GM12891 (cell line): ENCODE measurements at regions not wholly inside any gene's neighbourhood (a gene's known extent, or its start where the extent isn't known, plus 50 kb on each side); places are given as distances from the start of the nearest gene placed in this dataset.

Source experiments
- DNase-seq: peaks from one replicate; pipeline ENCODE4 v3.0.0; 2011; ENCODE audit warnings: low spot score; ENCODE audit not compliant: insufficient read length
- FAIRE-seq: peaks from 2 replicates; lab custom pipeline; 2011; peaks lifted over from hg19 to GRCh38; lab: Jason Lieb, UNC
- PAX5 ChIP-seq: IDR thresholded peaks from 2 replicates; pipeline ENCODE4 v1.6.1; 2011; ENCODE audit warnings: low read length, moderate library complexity, mild to moderate bottlenecking; ENCODE audit not compliant: insufficient read depth, severe bottlenecking
- POLR2A ChIP-seq: IDR thresholded peaks from 2 replicates; pipeline ENCODE4 v1.6.1; 2011; ENCODE audit warnings: low read depth, low read length, control low read depth
- POLR2AphosphoS5 ChIP-seq: IDR thresholded peaks from 2 replicates; pipeline ENCODE4 v1.6.1; 2011; ENCODE audit warnings: low read depth, low read length, control low read depth
- POU2F2 ChIP-seq: IDR thresholded peaks from 2 replicates; pipeline ENCODE4 v1.6.1; 2011; ENCODE audit warnings: low read depth, mild to moderate bottlenecking, control low read depth, low read length, moderate library complexity
- SPI1 ChIP-seq: IDR thresholded peaks from 2 replicates; pipeline ENCODE4 v1.6.1; 2011; ENCODE audit warnings: low read depth, low read length, control low read depth
- TAF1 ChIP-seq: IDR thresholded peaks from 2 replicates; pipeline ENCODE4 v1.6.1; 2011; ENCODE audit warnings: low read depth, low read length, control low read depth

DNA sequence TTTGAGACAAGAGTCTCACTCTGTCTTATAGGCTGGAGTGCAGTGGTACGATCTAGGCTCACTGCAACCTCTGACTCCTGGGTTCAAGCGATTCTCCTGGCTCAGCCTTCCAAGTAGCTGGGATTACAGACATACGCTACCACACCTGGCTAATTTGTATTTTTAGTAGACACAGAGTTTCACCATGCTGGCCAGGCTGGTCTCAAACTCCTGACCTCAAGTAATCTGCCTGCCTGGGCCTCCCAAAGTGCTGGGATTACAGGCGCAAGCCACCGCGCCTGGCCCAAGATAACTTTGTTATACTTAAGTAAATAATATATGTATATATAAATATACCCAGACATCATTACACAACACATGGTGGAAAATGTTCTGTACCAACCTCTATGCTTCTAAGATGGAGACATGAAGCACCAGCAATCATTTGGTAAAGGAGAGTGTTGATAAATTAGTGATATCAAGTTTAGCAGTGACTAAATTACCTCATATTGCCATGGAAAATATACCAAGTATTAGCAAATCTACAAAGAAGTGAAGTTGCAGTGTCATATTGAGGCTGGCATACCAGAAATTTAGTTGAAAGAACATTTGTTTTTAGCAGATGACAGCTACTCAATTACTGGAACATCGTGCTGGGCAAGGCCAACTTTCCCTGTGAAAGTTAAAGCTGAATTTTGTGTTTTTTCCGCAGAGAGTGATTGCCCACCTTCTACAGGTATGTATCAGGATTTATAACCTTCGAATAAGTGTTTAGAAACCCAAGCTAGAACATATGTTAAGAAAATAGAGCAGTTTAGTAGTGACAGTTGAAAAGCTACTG, 177.7 kb downstream of the MYCN start:
- DNase-seq (no peak), FAIRE-seq (no peak)
- no peak for TF ChIP-seq TAF1

- DNase-seq (no peak), FAIRE-seq (no peak)
- no peak for TF ChIP-seq POLR2A
- no peak for TF ChIP-seq POLR2AphosphoS5
- no peak for TF ChIP-seq PAX5
- TF ChIP-seq POU2F2 = no peak
- no peak for TF ChIP-seq TAF1
- TF ChIP-seq SPI1 = no peak
Observed at GRCh38 chr2:16117021-16117700, 176.8 kb downstream of the MYCN start.

DNA sequence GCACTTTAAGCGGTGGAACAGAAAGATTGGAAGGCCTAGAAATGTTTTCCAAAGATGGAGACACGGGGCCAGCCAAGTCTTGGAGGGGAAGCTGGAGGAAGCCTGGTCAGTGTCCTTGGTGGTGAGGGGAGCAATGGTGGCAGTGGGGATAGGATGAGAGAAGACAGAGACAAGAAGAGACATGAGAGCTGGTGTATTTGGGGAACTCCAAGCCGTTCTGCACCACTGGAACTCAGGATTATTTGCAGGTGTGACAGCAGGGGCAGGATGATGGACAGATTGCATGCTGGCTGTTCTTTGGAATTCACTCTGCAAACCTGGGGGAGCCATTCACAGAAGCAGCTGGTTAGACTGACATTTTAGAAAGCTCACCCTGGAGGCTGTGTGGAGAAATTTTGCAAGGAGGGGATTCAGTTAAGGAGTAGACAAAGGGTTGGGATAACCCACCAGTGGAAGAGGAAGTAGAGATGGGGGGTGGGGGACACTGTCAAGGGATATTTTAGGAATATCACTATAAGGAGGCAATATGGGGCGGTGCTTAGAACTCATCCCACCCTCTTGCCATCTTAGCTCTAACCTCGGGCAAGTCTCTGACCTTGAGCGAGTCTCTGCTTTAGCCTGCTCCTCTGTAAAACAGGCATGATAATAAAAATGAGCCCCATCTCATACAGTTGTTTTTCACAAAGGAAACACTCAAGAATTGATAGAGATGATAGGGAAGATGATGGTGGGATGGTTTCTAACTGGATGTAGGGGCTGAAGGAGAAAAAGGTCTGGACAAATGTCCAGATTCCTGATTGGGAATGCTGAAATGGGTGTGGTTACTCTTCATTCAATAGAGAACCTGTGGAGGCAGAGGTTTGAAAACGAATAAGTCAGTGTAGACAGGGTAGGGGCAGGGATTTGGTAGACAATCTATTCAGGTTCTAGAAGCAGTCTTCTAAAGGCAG, 175.8 kb downstream of the MYCN start:
- FAIRE-seq (no peak), DNase-seq (no peak)
- no peak for TF ChIP-seq PAX5
- no peak for TF ChIP-seq TAF1
- no peak for TF ChIP-seq POLR2AphosphoS5
- no peak for TF ChIP-seq SPI1
- no peak for TF ChIP-seq POU2F2
- no peak for TF ChIP-seq POLR2A

GRCh38 chr2:16115291-16115690, 174.9 kb downstream of the MYCN start:
- FAIRE-seq = no peak
- no peak for DNase-seq
- no peak for TF ChIP-seq POU2F2
- no peak for TF ChIP-seq POLR2AphosphoS5
- no peak for TF ChIP-seq TAF1
- no peak for TF ChIP-seq POLR2A
- TF ChIP-seq PAX5 = no peak
- no peak for TF ChIP-seq SPI1

DNA sequence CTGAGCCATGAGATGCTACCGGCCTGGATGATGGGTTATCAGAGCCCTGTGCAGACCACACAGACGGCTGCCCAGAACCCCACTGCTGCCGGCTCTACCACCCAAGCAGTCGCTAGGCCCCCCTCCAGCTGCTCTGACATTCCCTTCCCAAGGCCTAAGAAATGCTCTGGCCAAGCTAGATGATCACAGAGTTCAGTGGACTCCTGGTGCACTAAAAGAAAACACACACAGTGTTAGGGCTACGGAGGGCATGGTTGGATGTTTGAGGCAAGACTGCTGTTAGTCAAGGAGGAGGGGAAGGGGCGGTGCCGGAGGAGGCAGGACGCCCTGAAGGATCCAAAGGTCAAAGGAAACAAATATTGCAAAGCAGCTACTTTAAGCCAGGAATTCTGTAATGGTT, 174.5 kb downstream of the MYCN start:
- FAIRE-seq (no peak), DNase-seq (no peak)
- TF ChIP-seq POU2F2 = no peak
- TF ChIP-seq TAF1 = no peak
- TF ChIP-seq PAX5 = no peak
- no peak for TF ChIP-seq POLR2AphosphoS5
- TF ChIP-seq SPI1 = no peak
- no peak for TF ChIP-seq POLR2A

DNA sequence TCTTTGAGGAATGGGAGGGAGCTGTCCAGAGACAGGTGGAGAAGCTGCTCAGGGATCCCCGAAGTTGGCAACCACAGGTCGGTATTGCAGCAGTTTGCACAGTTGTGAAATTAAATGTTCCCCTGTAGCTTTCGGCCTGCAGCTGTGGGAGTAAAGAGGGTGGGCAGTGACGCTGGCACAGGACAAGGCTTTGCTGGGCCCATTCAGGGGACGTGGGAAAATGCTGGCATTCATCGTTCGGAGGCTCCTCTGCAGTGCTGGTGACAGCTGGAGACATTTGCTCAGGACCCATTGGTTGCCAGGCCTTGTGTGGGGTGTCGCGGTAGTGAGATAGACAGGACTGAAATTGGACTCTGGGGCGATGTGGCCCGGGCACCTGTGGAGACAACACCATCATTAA, 173.7 kb downstream of the MYCN start:
- FAIRE-seq (no peak), DNase-seq (no peak)
- TF ChIP-seq POLR2AphosphoS5 (no peak), PAX5 (no peak), SPI1 (no peak), POU2F2 (no peak), TAF1 (no peak), POLR2A (no peak)

DNA sequence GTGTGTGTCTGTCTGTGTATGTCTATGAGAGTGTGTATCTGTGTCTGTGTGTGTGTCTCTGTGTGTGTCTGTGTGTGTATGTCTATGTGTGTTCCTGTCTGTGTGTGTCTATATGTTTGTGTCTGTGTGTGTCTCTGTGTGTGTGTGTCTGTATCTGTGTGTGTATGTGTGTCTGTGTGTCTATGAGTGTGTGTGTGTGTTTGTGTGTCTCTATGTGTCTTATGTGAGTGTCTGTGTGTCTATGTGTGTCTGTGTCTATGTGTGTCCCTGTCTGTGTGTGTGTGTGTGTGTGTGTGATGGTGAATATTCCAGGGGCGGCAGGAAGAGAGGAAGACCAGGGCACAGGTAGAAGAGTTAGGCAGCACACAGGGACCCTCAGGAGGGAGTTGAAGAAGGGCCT, 173.2 kb downstream of the MYCN start:
- FAIRE-seq = no peak
- TF ChIP-seq POLR2A = no peak
- TF ChIP-seq PAX5 = no peak
- TF ChIP-seq POLR2AphosphoS5 = no peak
- TF ChIP-seq POU2F2 = no peak
- no peak for DNase-seq

GRCh38 chr2:16112972-16113560, 172.7 kb downstream of the MYCN start:
- DNase-seq (no peak), FAIRE-seq (peak; percentile 47)
- TF ChIP-seq POLR2A = no peak
- TF ChIP-seq POU2F2 = no peak
- no peak for TF ChIP-seq PAX5
- no peak for TF ChIP-seq SPI1
- TF ChIP-seq TAF1 = no peak
- no peak for TF ChIP-seq POLR2AphosphoS5
